OCI-LY7 (cell line): ENCODE measurements at regions not wholly inside any gene's neighbourhood (a gene's known extent, or its start where the extent isn't known, plus 50 kb on each side); places are given as distances from the start of the nearest gene placed in this dataset.

Source experiments
- EZH2phosphoT487 ChIP-seq: fragments of 200-600 bp; sonication (generic); IDR thresholded peaks from 2 replicates; pipeline ENCODE4 v1.6.1; 2018; ENCODE audit warnings: low read depth, borderline replicate concordance, mild to moderate bottlenecking, mixed run types, antibody characterized with exemption, low read length, moderate library complexity, mixed read lengths
- TF ChIP-seq, protein P1 (sequence below): fragments of 200-600 bp; sonication (generic); conservative IDR thresholded peaks from 2 replicates; pipeline ENCODE4 v1.5.1; 2014; ENCODE audit warnings: mild to moderate bottlenecking, antibody characterized with exemption, low read length, moderate library complexity, mixed read lengths

DNA sequence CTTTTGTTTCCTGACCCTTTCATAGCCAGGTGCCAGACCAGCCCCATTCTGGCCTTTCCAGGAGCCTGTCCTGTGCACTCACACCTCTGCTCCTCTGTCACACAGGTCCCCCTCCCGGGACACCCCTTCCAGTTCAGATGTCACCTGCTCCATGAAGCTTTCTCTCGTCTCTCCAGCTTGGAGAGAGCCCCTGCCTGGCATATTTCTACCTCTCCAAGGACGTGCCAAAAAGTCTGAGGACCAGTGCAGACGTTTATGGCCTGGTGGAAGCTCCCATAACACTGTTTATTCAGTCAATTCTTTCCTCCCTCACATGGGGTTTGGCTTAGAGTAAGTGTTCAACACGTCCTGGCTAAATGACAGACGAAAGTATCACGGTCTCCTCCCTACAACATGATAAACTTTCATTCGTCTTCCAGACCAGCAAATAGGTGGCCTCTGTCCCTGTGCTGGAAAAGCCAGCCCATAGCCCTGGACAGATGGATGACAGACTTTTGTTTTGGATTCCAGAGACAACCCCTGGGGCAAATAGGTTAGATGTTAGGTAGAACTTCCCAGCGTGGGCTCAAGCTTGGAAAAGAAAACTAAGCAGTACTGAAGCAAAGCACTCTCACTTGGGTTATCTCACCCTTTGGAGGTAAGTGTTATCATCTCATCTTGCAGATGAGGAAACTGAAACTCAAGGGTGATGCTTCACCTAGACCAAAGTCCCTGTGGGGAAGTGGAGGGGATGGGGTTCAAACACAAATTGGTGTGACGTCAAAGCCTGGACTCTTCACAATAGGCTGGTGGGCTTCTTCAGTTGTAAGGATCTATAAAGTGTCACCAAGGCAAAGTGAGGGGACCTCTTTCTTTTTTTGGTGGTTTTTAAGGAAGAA lies 52.9 kb upstream of the ECE1 start:
- TF ChIP-seq, protein P1, sequence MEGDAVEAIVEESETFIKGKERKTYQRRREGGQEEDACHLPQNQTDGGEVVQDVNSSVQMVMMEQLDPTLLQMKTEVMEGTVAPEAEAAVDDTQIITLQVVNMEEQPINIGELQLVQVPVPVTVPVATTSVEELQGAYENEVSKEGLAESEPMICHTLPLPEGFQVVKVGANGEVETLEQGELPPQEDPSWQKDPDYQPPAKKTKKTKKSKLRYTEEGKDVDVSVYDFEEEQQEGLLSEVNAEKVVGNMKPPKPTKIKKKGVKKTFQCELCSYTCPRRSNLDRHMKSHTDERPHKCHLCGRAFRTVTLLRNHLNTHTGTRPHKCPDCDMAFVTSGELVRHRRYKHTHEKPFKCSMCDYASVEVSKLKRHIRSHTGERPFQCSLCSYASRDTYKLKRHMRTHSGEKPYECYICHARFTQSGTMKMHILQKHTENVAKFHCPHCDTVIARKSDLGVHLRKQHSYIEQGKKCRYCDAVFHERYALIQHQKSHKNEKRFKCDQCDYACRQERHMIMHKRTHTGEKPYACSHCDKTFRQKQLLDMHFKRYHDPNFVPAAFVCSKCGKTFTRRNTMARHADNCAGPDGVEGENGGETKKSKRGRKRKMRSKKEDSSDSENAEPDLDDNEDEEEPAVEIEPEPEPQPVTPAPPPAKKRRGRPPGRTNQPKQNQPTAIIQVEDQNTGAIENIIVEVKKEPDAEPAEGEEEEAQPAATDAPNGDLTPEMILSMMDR: no peak
- no peak for TF ChIP-seq EZH2phosphoT487
